NT2/D1 (cell line): ENCODE measurements at regions not wholly inside any gene's neighbourhood (a gene's known extent, or its start where the extent isn't known, plus 50 kb on each side); places are given as distances from the start of the nearest gene placed in this dataset.

Experiments used
- YY1 ChIP-seq: IDR thresholded peaks from 2 replicates; pipeline ENCODE4 v1.6.1; 2011; ENCODE audit not compliant: insufficient read length, insufficient read depth
- ZNF274 ChIP-seq: IDR thresholded peaks from 2 replicates; pipeline ENCODE4 v1.6.1; 2011; ENCODE audit warnings: mild to moderate bottlenecking, low read depth, low read length

DNA sequence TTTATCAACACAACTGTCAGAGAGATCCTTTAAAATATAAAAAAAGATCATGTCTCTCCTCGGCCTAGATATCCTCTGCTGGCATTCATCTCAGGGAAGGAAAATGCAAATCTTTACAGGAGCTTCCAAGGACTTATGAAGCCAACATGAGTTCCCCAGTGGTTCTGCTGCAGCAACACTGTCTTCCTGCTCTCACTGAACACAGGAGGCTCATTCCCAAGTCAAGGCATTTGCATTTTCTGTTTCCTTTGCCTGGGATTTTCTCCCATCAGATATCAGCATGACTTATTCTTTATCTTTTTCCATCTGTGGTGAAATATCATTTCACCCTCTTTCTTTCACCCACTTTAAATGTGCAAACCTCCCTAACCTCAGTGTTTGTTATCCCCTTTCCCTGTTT, 513.8 kb upstream of the ZP4 start:
- TF ChIP-seq YY1: no peak
- no peak for TF ChIP-seq ZNF274
